GM12891 (cell line): ENCODE measurements at regions not wholly inside any gene's neighbourhood (a gene's known extent, or its start where the extent isn't known, plus 50 kb on each side); places are given as distances from the start of the nearest gene placed in this dataset.

Source experiments
- PAX5 ChIP-seq: IDR thresholded peaks from 2 replicates; pipeline ENCODE4 v1.6.1; 2011; ENCODE audit warnings: low read length, moderate library complexity, mild to moderate bottlenecking; ENCODE audit not compliant: insufficient read depth, severe bottlenecking
- POLR2A ChIP-seq: IDR thresholded peaks from 2 replicates; pipeline ENCODE4 v1.6.1; 2011; ENCODE audit warnings: low read depth, low read length, control low read depth
- POLR2AphosphoS5 ChIP-seq: IDR thresholded peaks from 2 replicates; pipeline ENCODE4 v1.6.1; 2011; ENCODE audit warnings: low read depth, low read length, control low read depth
- TAF1 ChIP-seq: IDR thresholded peaks from 2 replicates; pipeline ENCODE4 v1.6.1; 2011; ENCODE audit warnings: low read depth, low read length, control low read depth

- no peak for TF ChIP-seq POLR2AphosphoS5
- no peak for TF ChIP-seq POLR2A
- no peak for TF ChIP-seq PAX5
- TF ChIP-seq TAF1 = no peak
These were observed 100.4 kb upstream of the BACH2 start for GRCh38 chr6:90397047-90397446.
